ENCODE measurements at regions not wholly inside any gene's neighbourhood (a gene's known extent, or its start where the extent isn't known, plus 50 kb on each side); places are given as distances from the start of the nearest gene placed in this dataset.

GRCh38 chr6:166236596-166236995 lies 68.9 kb upstream of the TBXT start:
- TF ChIP-seq CTCF (conservative IDR thresholded peaks at IDR 0.05; ENCODE audit: low read length) (no peak), EZH2phosphoT487 (IDR thresholded peaks at IDR 0.05; ENCODE audit: borderline replicate concordance) (no peak)
